ENCODE measurements at regions not wholly inside any gene's neighbourhood (a gene's known extent, or its start where the extent isn't known, plus 50 kb on each side); places are given as distances from the start of the nearest gene placed in this dataset.
"Not testable (repeated sequence)": the region's sequence is repeated elsewhere in the genome, so short reads cannot be mapped to it uniquely, and the experiment has no call there.

DNA sequence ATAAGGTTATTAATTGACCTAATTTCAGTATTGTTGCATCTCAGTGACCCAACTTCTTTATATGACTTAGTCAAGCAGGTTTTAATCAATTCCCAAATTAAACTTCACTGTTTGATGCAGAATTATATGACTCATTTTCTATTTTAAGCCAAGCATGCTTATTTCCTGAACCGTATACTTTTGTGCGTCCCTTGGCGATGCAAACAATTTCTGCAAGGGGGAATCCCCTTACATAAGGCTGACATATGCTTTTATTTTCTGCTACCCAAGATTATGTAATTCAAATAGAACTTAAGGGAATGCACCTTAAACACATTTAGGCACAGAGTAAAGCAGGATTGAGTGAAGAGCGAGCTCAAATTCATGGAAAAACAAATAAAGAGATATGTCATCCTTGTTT is 303.9 kb downstream of the PDCD6IP start:
- Histone ChIP-seq H3K27me3 (ENCODE audit: insufficient read depth, low read length) (no peaks in the 10 kb centered on the region), H3K9me3 (ENCODE audit: control insufficient read depth in 1 of 2, low read length in 2 of 2) (no peaks in the 10 kb centered on the region), H3K4me1 (ENCODE audit: insufficient read depth, low read length) (no peaks in the 10 kb centered on the region), H3K27ac (ENCODE audit: low read depth, low read length) (no peak overlapping the region), H3K4me3 (ENCODE audit: low read length in 2 of 2) (no peak overlapping the region), H3K36me3 (ENCODE audit: insufficient read depth, low read length) (no peaks in the 10 kb centered on the region)
- Mint-ChIP-seq H3K27me3 (peaks cover 0 to 13% of the 10 kb centered on the region in 2 donors), H3K4me1 (no peaks in the 10 kb centered on the region), H3K36me3 (no peaks in the 10 kb centered on the region), H3K4me3 (no peak overlapping the region), H3K27ac (no peak overlapping the region), H3K9me3 (peaks cover 0 to 7% (median 2%) of the 10 kb centered on the region in 8 donors)
- intact Hi-C loops (cut with micrococcal nuclease), result no loop called here
- CTCF ChIA-PET (ENCODE audit: partially characterized antibody), result no interaction called here
- POLR2A ChIA-PET (ENCODE audit: partially characterized antibody), result no interaction called here
- DNase-seq, result no peak

DNA sequence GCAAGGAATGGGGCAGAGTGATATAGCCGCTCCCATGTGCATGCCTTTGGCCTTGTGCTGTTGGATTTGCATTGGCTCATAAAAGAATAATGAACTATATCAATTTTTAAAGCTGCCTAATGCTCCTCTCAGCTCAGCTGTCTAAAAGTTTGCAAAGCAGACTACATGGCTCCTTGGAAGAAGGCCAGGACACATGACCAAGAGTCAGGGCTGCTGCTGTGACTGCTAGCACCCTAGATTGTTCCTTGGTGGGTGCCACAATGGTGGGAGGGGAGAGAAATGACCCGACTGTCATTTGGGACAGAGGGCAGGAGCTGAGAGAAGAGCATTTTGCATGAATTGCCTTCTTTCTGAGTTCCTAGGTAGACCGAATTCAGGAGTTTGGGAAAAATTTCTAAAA is 307.9 kb downstream of the PDCD6IP start:
- ChIA-PET POLR2A (ENCODE audit: partially characterized antibody) (no interaction called here), CTCF (ENCODE audit: partially characterized antibody) (no interaction called here)
- Histone ChIP-seq H3K27ac (ENCODE audit: low read depth, low read length) (no peak overlapping the region), H3K4me3 (ENCODE audit: low read length in 2 of 2) (no peak overlapping the region), H3K4me1 (ENCODE audit: insufficient read depth, low read length) (no peaks in the 10 kb centered on the region), H3K27me3 (ENCODE audit: insufficient read depth, low read length) (no peaks in the 10 kb centered on the region), H3K9me3 (ENCODE audit: control insufficient read depth in 1 of 2, low read length in 2 of 2) (no peaks in the 10 kb centered on the region), H3K36me3 (ENCODE audit: insufficient read depth, low read length) (no peaks in the 10 kb centered on the region)
- Mint-ChIP-seq H3K27me3 (peaks cover 0 to 13% of the 10 kb centered on the region in 2 donors), H3K36me3 (no peaks in the 10 kb centered on the region), H3K4me1 (no peaks in the 10 kb centered on the region), H3K9me3 (peaks cover 0 to 4% (median 0%) of the 10 kb centered on the region in 8 donors), H3K4me3 (no peak overlapping the region), H3K27ac (no peak overlapping the region)
- intact Hi-C loops (cut with micrococcal nuclease), result no loop called here
- DNase-seq, result no peak

DNA sequence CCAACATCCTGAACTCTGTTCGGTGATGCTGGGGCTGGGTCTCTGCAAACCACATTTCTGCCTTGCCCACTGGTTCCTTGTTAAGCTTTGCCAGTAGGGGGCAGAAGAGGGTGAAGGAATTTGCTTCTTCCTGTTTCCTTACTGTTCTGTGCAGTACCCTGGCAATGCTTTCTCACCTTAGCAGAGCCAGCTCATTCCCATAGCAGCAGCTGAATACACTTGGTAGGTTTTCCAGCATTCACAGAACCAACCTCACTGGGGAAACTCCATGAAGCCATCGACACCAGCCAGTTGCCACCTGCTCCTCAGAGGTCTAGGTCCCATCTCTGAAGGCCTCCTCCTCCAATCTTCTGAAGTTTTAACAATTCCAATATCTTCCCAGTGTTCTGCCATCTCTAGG is 308.4 kb downstream of the PDCD6IP start:
- ChIA-PET POLR2A (ENCODE audit: partially characterized antibody) (no interaction called here), CTCF (ENCODE audit: partially characterized antibody) (no interaction called here)
- no peak overlapping the region for H3K27ac Mint-ChIP-seq
- peaks cover 0 to 4% (median 0%) of the 10 kb centered on the region in 8 donors for H3K9me3 Mint-ChIP-seq
- intact Hi-C loops (cut with micrococcal nuclease), result no loop called here
- H3K4me1 Mint-ChIP-seq, result no peaks in the 10 kb centered on the region
- H3K27ac ChIP-seq (ENCODE audit: low read depth, low read length), result no peak overlapping the region
- H3K27me3 Mint-ChIP-seq, result peaks cover 0 to 13% of the 10 kb centered on the region in 2 donors
- H3K36me3 ChIP-seq (ENCODE audit: insufficient read depth, low read length), result no peaks in the 10 kb centered on the region
- no peak for DNase-seq
- no peak overlapping the region for H3K4me3 Mint-ChIP-seq
- no peaks in the 10 kb centered on the region for H3K27me3 ChIP-seq (ENCODE audit: insufficient read depth, low read length)
- H3K4me1 ChIP-seq (ENCODE audit: insufficient read depth, low read length), result no peaks in the 10 kb centered on the region
- H3K36me3 Mint-ChIP-seq, result no peaks in the 10 kb centered on the region
- no peaks in the 10 kb centered on the region for H3K9me3 ChIP-seq (ENCODE audit: control insufficient read depth in 1 of 2, low read length in 2 of 2)
- H3K4me3 ChIP-seq (ENCODE audit: low read length in 2 of 2), result no peak overlapping the region

DNA sequence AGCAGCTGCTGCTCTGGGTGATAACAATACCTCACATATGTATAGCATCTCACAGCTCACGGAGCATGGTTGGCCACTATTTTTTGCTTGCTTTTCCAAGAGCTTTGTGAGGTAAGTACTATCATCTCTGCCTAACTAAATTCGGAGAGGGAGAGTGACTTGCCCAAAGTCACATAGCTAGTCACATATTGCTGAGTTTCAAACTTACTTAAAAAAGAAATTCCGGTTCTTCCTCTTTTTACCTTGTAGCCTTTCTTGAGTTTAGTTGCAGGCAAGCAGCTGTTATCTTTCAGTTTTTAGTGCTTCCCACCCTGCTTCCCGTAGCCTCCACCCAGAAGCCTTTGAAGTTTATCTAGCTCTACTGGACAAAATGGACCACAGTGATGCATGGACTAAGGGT is 309.2 kb downstream of the PDCD6IP start:
- H3K36me3 ChIP-seq (ENCODE audit: insufficient read depth, low read length), result no peaks in the 10 kb centered on the region
- no peak for DNase-seq
- Mint-ChIP-seq H3K4me1 (no peaks in the 10 kb centered on the region), H3K36me3 (no peaks in the 10 kb centered on the region), H3K27me3 (peaks cover 0 to 11% of the 10 kb centered on the region in 2 donors), H3K9me3 (peaks cover 0 to 4% (median 0%) of the 10 kb centered on the region in 8 donors), H3K27ac (no peak overlapping the region), H3K4me3 (no peak overlapping the region)
- no peaks in the 10 kb centered on the region for H3K27me3 ChIP-seq (ENCODE audit: insufficient read depth, low read length)
- H3K4me3 ChIP-seq (ENCODE audit: low read length in 2 of 2), result no peak overlapping the region
- ChIA-PET POLR2A (ENCODE audit: partially characterized antibody) (no interaction called here), CTCF (ENCODE audit: partially characterized antibody) (no interaction called here)
- intact Hi-C loops (cut with micrococcal nuclease), result no loop called here
- H3K9me3 ChIP-seq (ENCODE audit: control insufficient read depth in 1 of 2, low read length in 2 of 2), result no peaks in the 10 kb centered on the region
- H3K4me1 ChIP-seq (ENCODE audit: insufficient read depth, low read length), result no peaks in the 10 kb centered on the region
- no peak overlapping the region for H3K27ac ChIP-seq (ENCODE audit: low read depth, low read length)

DNA sequence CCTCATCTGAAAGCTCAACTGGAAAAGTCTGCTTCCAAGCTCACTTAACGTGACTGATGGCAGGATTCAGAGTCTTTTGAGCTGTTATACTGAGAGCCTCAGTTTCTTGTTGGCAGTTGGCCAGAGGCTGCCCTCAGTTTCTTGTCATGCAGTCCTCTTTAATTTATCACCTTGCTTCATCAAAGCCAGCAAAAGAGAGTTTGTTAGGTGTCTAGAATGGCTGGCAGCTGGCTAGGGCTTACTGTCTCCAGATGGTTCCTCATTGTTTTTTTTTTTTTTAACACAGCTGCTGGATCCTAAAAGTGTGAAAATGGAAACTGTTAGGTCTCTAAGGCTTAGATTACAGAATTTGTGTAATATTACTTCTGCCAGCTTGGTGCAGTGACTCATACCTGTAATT is 310.6 kb downstream of the PDCD6IP start:
- Histone ChIP-seq H3K27ac (ENCODE audit: low read depth, low read length) (no peak overlapping the region), H3K4me1 (ENCODE audit: insufficient read depth, low read length) (no peaks in the 10 kb centered on the region), H3K27me3 (ENCODE audit: insufficient read depth, low read length) (no peaks in the 10 kb centered on the region), H3K4me3 (ENCODE audit: low read length in 2 of 2) (no peak overlapping the region), H3K9me3 (ENCODE audit: control insufficient read depth in 1 of 2, low read length in 2 of 2) (no peaks in the 10 kb centered on the region), H3K36me3 (ENCODE audit: insufficient read depth, low read length) (no peaks in the 10 kb centered on the region)
- no peaks in the 10 kb centered on the region for H3K4me1 Mint-ChIP-seq
- POLR2A ChIA-PET (ENCODE audit: partially characterized antibody), result no interaction called here
- intact Hi-C loops (cut with micrococcal nuclease), result no loop called here
- no peak overlapping the region for H3K27ac Mint-ChIP-seq
- H3K4me3 Mint-ChIP-seq, result no peak overlapping the region
- H3K9me3 Mint-ChIP-seq, result peaks cover 0 to 4% (median 0%) of the 10 kb centered on the region in 8 donors
- no peak for DNase-seq
- H3K27me3 Mint-ChIP-seq, result peaks cover 0 to 13% of the 10 kb centered on the region in 2 donors
- CTCF ChIA-PET (ENCODE audit: partially characterized antibody), result no interaction called here
- no peaks in the 10 kb centered on the region for H3K36me3 Mint-ChIP-seq

DNA sequence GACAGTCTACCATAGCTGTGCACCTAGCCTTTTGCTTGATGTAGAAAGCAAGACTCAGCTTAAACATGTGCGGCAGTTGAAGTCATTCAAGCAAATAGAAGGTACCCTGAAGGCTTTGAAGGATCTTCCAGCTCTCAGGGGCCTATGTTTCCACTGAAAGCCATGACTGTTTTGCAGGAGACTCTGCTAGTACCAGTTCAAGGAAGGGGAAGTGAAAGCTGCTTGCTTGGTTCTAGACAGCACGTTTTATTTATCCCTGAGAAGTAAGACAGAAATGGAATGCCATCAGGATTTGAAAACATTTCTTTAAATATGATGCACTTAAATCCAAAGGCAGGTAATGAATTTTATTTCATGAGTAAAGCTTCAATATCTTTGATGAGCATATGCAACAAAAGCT is 311.4 kb downstream of the PDCD6IP start:
- ChIA-PET CTCF (ENCODE audit: partially characterized antibody) (no interaction called here), POLR2A (ENCODE audit: partially characterized antibody) (no interaction called here)
- no peak for DNase-seq
- intact Hi-C loops (cut with micrococcal nuclease), result no loop called here
- Histone ChIP-seq H3K27me3 (ENCODE audit: insufficient read depth, low read length) (no peaks in the 10 kb centered on the region), H3K9me3 (ENCODE audit: control insufficient read depth in 1 of 2, low read length in 2 of 2) (no peaks in the 10 kb centered on the region), H3K4me1 (ENCODE audit: insufficient read depth, low read length) (no peaks in the 10 kb centered on the region), H3K36me3 (ENCODE audit: insufficient read depth, low read length) (no peaks in the 10 kb centered on the region), H3K4me3 (ENCODE audit: low read length in 2 of 2) (no peak overlapping the region), H3K27ac (ENCODE audit: low read depth, low read length) (no peak overlapping the region)
- Mint-ChIP-seq H3K27ac (no peak overlapping the region), H3K4me3 (no peak overlapping the region), H3K36me3 (no peaks in the 10 kb centered on the region), H3K4me1 (no peaks in the 10 kb centered on the region), H3K9me3 (no peaks in the 10 kb centered on the region), H3K27me3 (peaks cover 0 to 8% of the 10 kb centered on the region in 2 donors)

DNA sequence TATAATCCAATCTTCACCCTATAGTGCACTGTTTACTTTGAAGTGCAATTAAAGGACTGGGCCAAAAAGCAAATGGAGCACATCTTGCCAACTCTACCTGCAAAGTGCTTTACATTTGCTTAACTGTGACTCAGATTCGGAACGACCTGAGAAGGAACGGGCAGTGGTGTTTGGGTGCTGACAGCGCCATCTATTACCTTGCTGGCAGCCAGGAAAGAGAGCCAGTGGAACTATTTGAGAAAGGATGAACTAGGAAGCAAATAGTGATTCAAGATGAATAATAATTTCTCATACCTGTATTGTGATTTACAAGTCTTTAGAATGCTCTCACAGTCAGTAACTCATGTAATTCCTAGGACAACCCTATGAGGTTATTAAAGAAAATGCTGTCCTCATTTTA is 312.9 kb downstream of the PDCD6IP start:
- H3K4me3 ChIP-seq (ENCODE audit: low read length in 2 of 2), result no peak overlapping the region
- Mint-ChIP-seq H3K4me3 (no peak overlapping the region), H3K9me3 (peaks cover 0 to 6% (median under 1%) of the 10 kb centered on the region in 8 donors), H3K27ac (no peak overlapping the region), H3K36me3 (no peaks in the 10 kb centered on the region), H3K27me3 (peaks cover 0 to 2% of the 10 kb centered on the region in 2 donors), H3K4me1 (no peaks in the 10 kb centered on the region)
- H3K36me3 ChIP-seq (ENCODE audit: insufficient read depth, low read length), result no peaks in the 10 kb centered on the region
- no peak for DNase-seq
- H3K9me3 ChIP-seq (ENCODE audit: control insufficient read depth in 1 of 2, low read length in 2 of 2), result no peaks in the 10 kb centered on the region
- H3K4me1 ChIP-seq (ENCODE audit: insufficient read depth, low read length), result no peaks in the 10 kb centered on the region
- H3K27me3 ChIP-seq (ENCODE audit: insufficient read depth, low read length), result no peaks in the 10 kb centered on the region
- ChIA-PET CTCF (ENCODE audit: partially characterized antibody) (no interaction called here), POLR2A (ENCODE audit: partially characterized antibody) (no interaction called here)
- intact Hi-C loops (cut with micrococcal nuclease), result no loop called here
- no peak overlapping the region for H3K27ac ChIP-seq (ENCODE audit: low read depth, low read length)

DNA sequence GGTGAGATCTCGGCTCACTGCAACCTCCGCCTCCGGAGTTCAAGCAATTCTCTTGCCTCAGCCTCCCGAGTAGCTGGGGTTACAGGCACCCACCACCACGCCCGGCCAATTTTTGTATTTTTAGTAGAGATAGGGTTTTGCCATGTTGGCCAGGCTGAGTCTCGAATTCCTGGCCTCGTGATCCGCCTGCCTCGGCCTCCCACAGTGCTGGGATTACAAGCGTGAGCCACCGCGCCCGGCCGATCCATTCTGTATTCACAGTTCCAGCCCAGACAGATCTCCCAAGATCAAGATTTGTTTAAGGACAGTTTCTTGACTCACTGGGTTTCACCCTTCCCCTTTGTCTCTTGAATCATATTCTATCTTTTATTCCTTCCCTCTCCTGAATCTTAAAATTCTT is 313.8 kb downstream of the PDCD6IP start:
- CTCF ChIA-PET (ENCODE audit: partially characterized antibody); H3K36me3 ChIP-seq (ENCODE audit: insufficient read depth, low read length); H3K4me1 ChIP-seq (ENCODE audit: insufficient read depth, low read length); H3K4me3 Mint-ChIP-seq; DNase-seq; intact Hi-C loops (cut with micrococcal nuclease); H3K9me3 Mint-ChIP-seq; H3K4me1 Mint-ChIP-seq; H3K36me3 Mint-ChIP-seq; POLR2A ChIA-PET (ENCODE audit: partially characterized antibody); H3K27me3 ChIP-seq (ENCODE audit: insufficient read depth, low read length); H3K4me3 ChIP-seq (ENCODE audit: low read length in 2 of 2); H3K9me3 ChIP-seq (ENCODE audit: control insufficient read depth in 1 of 2, low read length in 2 of 2); H3K27me3 Mint-ChIP-seq; H3K27ac Mint-ChIP-seq; H3K27ac ChIP-seq (ENCODE audit: low read depth, low read length): not testable (repeated sequence)
